ENCODE measurements at regions not wholly inside any gene's neighbourhood (a gene's known extent, or its start where the extent isn't known, plus 50 kb on each side); places are given as distances from the start of the nearest gene placed in this dataset.
"Not testable (repeated sequence)": the region's sequence is repeated elsewhere in the genome, so short reads cannot be mapped to it uniquely, and the experiment has no call there.

DNA sequence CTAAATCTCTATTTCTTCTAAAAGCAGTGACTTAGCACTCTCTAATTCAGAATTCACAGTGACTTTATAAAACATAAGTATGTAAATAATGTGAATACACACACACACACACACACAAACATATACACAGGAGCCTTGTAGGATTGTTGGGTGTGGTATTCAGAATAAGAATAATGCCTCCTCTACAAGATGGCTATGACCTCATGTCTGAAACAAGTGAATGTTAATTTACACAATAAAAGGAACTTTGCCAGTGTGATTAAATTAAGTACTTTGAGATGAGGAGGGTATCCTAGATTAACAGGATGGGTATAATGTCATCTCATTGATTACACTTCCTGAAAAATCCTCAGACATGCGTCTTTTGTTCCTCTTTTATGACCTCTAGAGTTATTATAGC, 234.6 kb downstream of the SLITRK6 start:
- DNase-seq = no peak
- in situ Hi-C loops (cut with HindIII; ENCODE audit: low pct_ligation_motif_present, low pct_unique_long_range_greater_than_20kb, low sequenced_read_pairs) = no loop called here

DNA sequence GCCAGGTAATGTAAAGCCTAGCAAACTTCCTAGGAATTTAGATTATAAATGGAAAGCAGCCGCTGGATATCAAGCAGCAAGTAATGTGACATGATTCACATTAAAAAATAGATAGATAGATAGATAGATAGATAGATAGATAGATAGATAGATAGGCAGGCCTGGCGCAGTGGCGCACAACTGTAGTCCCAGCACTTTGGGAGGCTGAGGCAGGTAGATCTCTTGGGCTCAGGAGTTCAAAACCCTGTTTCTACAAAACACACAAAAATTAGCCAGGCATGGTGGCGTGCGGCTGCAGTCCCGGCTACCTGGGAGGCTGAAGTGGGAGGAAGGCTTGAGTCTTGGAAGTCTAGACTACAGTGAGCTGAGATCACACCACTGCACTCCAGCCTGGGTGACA, 236.9 kb downstream of the SLITRK6 start:
- in situ Hi-C loops (cut with HindIII; ENCODE audit: low pct_ligation_motif_present, low pct_unique_long_range_greater_than_20kb, low sequenced_read_pairs) = no loop called here
- DNase-seq = no peak

DNA sequence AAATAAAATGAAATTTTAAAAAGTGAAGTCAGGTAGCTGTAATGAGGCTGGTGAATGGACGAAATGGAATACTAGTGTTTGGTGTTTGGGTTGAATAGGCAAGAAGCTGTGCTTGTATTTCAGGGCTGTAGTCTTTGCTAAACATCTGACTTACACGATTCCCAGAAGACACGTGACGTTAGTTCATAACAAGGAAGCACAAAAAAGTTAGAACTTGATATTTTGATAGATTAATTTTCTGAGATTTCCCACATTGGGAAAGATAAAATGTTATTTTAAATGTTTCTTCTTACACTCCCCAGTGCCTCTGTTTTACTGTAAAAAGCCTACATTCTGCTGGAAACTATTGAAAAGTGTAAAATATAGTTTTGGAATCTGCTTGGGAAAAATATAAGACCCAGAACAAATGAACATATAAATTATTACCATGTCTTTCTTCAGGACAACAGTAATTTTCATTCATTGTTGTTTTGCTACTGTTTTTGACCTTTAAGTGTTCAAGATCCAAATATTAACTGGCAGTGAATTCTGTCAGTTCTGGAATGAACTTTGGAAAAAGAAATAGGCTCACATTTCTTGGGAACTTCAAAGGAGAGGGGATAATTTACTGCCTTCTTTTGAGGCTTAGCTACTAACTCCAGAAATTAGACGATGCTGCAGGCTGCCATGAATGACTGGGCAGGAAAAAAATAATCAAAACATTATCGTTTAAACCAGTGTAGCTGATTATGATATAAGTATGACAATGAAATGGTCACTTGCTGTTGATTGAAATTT, 241.3 kb downstream of the SLITRK6 start:
- DNase-seq = no peak
- in situ Hi-C loops (cut with HindIII; ENCODE audit: low pct_ligation_motif_present, low pct_unique_long_range_greater_than_20kb, low sequenced_read_pairs) = no loop called here

DNA sequence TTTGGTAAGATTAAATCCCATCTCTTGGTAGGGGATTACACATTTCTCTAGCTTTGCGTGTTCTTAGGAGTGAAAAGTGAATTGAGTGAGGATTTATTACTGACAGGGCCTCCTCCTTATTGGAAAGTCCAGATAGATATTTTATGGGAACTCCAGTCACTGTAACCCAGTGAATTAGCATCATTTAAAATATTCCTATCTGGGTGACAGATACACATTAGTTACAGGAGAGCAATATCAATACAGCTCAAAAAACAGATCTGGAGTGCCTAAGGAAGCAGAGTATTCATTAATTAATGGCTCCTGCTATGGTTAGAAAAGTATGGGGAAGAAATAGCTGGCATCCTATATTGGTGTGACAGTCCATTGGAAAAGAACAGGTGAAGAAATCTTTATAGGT, 248.2 kb downstream of the SLITRK6 start:
- DNase-seq = no peak
- in situ Hi-C loops (cut with HindIII; ENCODE audit: low pct_ligation_motif_present, low pct_unique_long_range_greater_than_20kb, low sequenced_read_pairs) = no loop called here

DNA sequence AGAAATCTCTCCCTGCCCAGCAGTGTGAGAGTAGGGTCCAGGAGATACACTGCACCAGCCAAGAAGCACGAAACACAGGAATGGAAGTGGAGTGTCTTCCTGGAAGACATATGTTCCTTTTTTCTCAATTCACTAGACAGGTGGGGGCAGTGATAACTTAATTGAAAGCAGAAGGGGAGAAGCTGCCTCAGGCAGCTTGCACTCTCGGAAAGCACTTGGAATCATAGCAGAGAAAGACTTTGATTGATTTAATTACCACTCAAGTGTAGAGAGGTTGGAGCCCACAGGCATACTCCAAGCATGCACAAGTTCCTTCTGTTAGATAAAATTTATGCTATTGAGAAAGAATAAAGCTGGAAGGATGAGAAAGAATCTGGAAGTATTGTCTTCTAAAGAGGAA, 249.4 kb downstream of the SLITRK6 start:
- in situ Hi-C loops (cut with HindIII; ENCODE audit: low pct_ligation_motif_present, low pct_unique_long_range_greater_than_20kb, low sequenced_read_pairs) = no loop called here
- no peak for DNase-seq

DNA sequence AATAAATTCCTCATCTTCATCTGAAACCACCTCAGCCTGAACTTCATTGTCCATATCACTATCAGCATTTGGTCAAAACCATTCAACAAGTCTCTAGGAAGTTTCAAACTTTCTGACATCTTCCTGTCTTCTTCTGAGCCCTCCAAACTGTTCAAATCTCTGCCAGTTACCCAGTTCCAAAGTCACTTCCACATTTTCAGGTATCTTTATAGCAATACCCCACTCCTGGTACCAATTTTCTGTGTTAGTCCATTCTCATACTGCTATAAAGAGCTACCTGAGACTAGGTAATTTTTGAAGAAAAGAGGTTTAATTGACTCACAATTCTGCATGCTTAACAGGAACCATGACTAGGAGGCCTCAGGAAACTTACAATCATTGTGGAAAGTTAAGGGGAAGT, 250.4 kb downstream of the SLITRK6 start:
- in situ Hi-C loops (cut with HindIII; ENCODE audit: low pct_ligation_motif_present, low pct_unique_long_range_greater_than_20kb, low sequenced_read_pairs) = not testable (repeated sequence)

DNA sequence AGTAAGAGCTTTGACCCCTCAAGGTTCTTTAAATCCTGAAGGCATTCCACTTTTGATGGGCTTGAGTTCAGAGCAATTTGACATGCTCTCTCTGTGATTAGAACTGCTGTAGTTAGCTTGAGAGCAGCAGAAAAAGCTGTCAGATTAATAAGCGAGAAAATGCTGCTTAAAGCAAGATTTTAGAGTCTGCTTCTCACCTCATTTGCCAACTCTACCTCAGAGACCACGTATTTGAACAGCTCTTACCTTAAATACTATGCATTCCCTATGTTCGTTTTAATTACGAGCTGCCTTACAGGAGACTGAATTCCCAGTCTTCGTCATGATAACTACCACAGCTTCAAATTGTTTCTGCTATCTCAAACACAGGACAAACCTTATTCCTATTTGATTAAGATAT, 253.4 kb downstream of the SLITRK6 start:
- no peak for DNase-seq
- in situ Hi-C loops (cut with HindIII; ENCODE audit: low pct_ligation_motif_present, low pct_unique_long_range_greater_than_20kb, low sequenced_read_pairs) = no loop called here

More for the DNA sequence above, 250.4 kb downstream of the SLITRK6 start:
- not testable (repeated sequence) for DNase-seq

DNA sequence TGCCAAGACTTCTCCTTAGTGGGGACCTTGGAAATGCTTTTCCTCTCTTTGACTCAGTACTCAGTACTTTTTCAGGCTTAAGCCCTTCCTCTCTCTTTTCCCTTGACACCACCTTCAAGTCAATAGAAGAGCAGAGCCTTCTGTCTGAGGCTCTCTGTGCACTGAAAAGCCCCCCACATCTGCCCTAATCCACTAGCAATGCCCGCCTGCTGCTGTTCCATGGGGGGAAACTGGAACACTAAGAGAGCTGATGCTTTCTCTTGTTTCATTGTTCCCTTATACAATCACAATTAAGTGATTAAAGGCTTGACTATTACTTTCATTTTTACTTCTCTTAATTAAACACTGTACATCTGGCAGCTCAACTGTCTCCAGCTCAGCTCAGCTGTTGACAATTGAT, 254.5 kb downstream of the SLITRK6 start:
- DNase-seq = no peak
- in situ Hi-C loops (cut with HindIII; ENCODE audit: low pct_ligation_motif_present, low pct_unique_long_range_greater_than_20kb, low sequenced_read_pairs) = no loop called here

DNA sequence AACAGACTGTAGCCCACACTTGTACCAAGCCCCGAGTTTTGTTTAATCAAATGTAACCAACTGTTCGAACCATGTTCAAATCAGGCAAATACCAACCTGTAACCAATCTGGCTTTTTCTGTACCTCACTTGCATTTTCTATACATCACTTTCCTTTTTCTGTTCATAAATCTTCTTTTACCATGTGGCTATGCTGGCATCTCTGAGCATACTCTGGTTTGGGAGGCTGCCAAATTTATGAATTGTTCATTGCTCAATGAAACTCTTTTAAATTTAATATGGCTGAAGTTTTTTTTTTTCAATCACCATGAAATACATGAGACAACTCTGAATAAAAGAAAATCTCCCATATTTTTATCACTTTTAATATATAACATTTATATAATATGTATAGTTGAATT, 256.1 kb downstream of the SLITRK6 start:
- in situ Hi-C loops (cut with HindIII; ENCODE audit: low pct_ligation_motif_present, low pct_unique_long_range_greater_than_20kb, low sequenced_read_pairs) = no loop called here

DNA sequence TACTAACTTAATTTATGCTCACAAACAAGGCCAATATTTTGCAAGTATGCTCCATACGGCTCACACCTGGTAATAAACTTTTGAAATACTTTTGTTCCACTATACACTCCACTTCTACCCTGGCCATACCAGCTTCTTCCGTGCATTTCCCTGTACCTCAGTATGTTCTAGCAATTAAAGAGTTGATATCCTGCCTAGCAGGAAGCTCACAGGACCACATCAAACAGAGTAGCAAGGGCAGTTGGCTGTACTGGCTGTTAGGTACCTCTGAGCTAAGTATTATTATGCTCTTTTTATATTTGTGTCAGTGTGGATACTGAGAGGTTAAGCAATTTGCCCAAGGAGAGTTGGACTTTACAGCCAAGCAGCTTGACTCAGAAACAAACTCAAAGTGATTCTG, 257.7 kb downstream of the SLITRK6 start:
- no peak for DNase-seq
- in situ Hi-C loops (cut with HindIII; ENCODE audit: low pct_ligation_motif_present, low pct_unique_long_range_greater_than_20kb, low sequenced_read_pairs) = no loop called here

More for the DNA sequence above, 256.1 kb downstream of the SLITRK6 start:
- no peak for DNase-seq

DNA sequence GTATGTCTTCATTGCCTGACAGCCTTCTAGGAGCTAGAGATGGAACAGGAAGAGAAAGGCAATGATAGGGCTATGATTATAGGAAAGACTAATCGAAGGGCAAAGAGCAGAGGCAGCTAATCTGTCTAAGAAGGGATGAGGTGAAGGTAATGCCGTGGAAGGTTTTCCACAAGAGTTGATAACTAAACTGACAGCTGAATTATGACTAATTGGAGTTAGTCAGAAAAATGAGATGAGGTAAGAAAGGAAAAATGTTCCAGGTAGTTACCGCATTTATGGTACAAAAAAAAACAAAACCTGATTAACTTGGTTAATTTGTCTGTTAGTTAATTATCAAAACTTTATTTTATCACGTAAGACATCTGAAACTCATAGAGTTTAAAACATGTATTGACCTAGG, 260.3 kb downstream of the SLITRK6 start:
- in situ Hi-C loops (cut with HindIII; ENCODE audit: low pct_ligation_motif_present, low pct_unique_long_range_greater_than_20kb, low sequenced_read_pairs) = no loop called here

DNA sequence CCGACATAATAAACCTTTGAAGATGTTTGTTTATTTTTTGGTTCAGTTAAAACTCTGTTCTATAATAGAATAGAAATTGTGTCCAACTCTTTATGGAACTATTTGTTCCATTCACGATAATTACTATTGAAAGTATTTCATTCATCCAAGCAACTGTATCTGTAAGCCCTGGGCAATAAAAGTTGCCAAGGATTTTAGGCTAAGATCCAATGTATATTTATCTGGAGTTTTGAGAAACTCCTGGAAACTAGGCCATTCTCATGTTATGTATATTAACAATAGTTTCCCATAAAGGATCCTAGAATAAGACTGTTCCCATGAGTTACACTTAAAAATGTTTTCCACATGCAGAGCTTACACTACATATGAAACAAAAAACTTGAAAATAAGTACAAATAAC, 261.6 kb downstream of the SLITRK6 start:
- in situ Hi-C loops (cut with HindIII; ENCODE audit: low pct_ligation_motif_present, low pct_unique_long_range_greater_than_20kb, low sequenced_read_pairs) = no loop called here
- DNase-seq = no peak

More for the DNA sequence above, 260.3 kb downstream of the SLITRK6 start:
- DNase-seq = no peak

DNA sequence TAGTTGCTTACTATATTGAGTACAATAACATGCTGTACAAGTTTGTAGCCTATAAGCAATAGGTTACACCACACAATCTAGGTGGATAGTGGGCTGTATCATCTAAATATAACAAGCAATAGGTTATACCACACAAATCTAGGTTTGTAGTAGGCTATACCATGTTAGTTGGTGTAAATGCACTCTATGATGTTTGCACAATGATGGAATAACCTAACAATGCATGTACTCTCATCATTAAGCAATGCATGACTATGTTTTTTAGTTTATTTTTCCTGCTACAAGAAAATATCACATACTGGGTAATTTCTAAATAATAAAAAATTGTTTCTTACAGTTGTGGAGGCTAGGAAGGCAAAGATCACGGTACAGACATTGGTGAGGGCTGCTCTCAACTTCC, 262.5 kb downstream of the SLITRK6 start:
- DNase-seq = no peak
- in situ Hi-C loops (cut with HindIII; ENCODE audit: low pct_ligation_motif_present, low pct_unique_long_range_greater_than_20kb, low sequenced_read_pairs) = no loop called here

DNA sequence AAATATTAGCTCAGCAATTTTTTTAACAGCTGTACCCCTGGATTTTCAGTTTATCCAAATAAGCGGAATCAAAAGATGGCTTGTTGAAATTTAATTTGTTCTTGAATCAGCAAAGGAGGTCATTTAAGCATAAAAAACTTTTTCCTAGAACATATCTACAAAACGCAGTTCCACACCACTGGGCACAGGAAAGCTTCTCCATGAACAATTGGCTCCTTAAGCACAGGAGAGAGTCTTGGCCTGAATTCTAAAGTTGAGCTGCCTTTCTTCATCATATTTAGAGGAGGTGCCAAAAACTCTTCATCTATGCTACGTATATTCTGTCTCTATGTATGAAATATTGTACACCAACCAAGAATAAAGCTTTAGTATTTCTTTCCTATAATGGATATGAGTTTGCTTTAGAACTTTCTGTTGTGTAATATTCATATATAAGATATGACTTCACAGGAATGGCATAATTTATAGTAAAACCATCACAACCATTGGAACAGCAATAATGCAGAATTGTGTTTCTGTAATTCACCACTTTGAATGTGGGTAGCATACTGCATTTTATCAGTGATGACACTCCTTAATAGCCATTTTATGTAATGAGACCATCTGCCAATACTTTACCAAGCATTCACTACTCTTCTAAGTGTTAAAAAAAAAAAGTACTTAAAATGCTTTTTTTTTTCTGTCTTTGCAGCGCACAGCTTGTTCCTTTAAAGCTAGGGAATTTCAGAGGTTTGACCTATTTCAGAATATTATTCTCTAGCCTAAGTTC, 263.7 kb downstream of the SLITRK6 start:
- no peak for DNase-seq
- in situ Hi-C loops (cut with HindIII; ENCODE audit: low pct_ligation_motif_present, low pct_unique_long_range_greater_than_20kb, low sequenced_read_pairs) = no loop called here

DNA sequence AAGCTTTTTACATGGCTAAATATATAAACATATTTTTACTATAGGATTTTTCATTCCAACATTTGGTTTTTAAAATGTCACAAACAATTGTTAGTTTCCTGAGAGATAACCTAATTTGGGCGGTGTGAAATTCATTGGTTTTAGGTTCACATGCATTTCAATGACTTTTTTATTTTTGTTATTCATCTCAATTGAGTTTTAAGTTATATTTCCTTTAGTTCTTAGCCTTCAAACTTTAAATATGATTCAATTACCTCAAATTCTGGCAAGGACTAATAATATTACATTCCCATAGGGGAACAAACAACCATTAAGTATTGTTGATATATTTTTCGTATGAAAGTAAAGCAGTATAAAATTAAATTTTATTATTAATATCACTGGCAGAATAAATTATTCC, 265.3 kb downstream of the SLITRK6 start:
- in situ Hi-C loops (cut with HindIII; ENCODE audit: low pct_ligation_motif_present, low pct_unique_long_range_greater_than_20kb, low sequenced_read_pairs) = no loop called here
- DNase-seq = no peak

DNA sequence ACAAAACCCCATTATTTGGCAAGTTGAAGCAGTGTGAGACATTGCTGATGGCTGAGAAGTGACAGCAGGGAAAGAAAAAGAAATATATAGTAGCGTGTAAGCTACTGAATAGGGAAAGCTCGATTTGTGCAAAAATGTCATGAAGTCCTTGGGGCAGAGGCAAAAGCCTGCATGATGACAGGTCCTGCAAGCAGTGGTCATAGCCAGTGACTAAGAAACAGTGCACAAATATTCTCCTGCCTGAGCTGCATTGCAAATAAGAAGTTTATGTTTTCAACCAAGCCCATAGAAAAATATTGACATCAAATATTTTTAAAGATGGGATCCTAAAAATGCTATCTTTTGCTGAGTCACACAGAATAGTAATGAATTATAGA, 270.0 kb downstream of the SLITRK6 start:
- no peak for DNase-seq
- in situ Hi-C loops (cut with HindIII; ENCODE audit: low pct_ligation_motif_present, low pct_unique_long_range_greater_than_20kb, low sequenced_read_pairs) = no loop called here

DNA sequence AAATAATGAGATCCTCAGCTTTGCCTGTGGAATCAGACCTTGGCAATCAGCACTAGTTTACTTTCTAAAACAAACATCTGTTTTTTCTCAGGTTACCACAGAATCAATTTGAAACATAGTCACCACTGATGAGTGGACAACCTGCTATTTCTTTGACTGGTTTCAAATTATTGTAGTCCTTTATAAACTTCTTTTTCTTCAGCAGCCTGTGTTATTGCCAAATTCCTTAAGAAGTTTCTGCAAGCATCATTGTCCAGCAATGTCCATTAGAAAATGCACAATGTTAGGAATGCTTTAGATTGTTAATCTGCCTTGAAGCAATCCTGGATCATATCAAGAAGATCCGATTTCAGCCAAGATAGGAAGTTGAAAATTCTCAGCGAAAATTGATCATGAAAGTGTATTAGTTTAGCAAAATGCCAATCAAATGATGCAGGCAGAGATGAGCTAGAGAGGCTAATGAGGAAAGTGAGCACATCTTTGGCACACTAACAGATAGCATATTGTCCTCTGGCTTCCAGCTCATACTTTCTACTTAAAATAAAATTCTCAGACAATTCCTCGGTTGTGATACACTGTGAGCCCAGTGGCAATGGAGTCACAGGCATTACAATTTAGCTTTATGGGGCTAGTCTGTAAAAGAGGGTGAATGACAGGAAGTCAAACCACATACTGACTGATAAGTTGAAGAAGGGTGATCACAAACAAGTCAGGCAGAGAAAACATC, 270.6 kb downstream of the SLITRK6 start:
- DNase-seq = no peak
- in situ Hi-C loops (cut with HindIII; ENCODE audit: low pct_ligation_motif_present, low pct_unique_long_range_greater_than_20kb, low sequenced_read_pairs) = no loop called here

DNA sequence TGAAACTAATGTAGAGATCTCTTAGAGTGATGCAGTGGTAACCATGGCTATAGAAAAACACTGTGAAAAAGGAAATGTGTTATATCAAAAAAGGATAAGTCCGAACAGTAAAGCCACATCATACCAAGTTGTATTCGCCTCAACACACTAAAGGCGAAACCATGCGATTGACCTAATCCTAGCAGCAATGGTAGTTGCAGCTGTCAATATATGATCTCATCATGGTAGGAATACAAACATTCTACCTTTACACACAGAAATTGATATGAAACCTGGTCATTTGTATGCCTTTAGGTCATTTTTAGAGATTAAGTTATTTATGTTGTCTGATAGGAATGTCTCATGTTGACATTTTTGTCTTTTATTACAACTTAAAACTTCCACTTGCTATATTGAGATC, 271.9 kb downstream of the SLITRK6 start:
- no peak for DNase-seq
- in situ Hi-C loops (cut with HindIII; ENCODE audit: low pct_ligation_motif_present, low pct_unique_long_range_greater_than_20kb, low sequenced_read_pairs) = no loop called here

DNA sequence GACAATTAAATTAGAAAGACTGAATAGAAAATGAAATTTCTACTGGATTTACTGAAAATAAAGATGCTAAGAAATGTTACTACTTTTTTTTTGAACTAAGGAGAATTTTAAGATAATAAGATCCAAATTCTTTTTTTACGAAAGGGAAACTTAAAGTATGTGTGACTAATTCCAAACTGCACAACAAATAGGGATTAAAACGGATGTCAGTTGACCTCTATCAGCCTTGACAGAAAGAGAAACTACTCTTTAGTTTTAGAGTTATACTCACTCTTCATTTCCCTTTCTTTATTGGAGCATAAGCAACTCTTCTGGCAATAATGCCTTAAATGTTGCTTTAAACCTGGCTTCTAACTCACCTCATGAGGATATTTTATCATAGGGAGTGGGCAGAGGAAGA, 273.8 kb downstream of the SLITRK6 start:
- in situ Hi-C loops (cut with HindIII; ENCODE audit: low pct_ligation_motif_present, low pct_unique_long_range_greater_than_20kb, low sequenced_read_pairs) = no loop called here
- no peak for DNase-seq
